CD4-positive, alpha-beta T cell (primary cell): ENCODE measurements at regions not wholly inside any gene's neighbourhood (a gene's known extent, or its start where the extent isn't known, plus 50 kb on each side); places are given as distances from the start of the nearest gene placed in this dataset.
"Not testable (repeated sequence)": the region's sequence is repeated elsewhere in the genome, so short reads cannot be mapped to it uniquely, and the experiment has no call there.

ENCODE experiments used
- ATAC-seq: fragments of 200-7000 bp; cut with Tn5 transposase; one replicate; pipeline ENCODE4 v1.10.0; 2022; ENCODE audit warnings: mild to moderate bottlenecking; ENCODE audit not compliant: poor library complexity
- CTCF ChIA-PET: fragments of 350-600 bp; sonication (Branson Sonifier 250); formaldehyde crosslinking; loops from one replicate; lab custom pipeline; 2021; ENCODE audit warnings: antibody characterized with exemption, inconsistent platforms; lab: Charles Lee
- POLR2A ChIA-PET: fragments of 350-600 bp; sonication (Branson Sonifier 250); formaldehyde crosslinking; loops from one replicate; lab custom pipeline; 2021; ENCODE audit warnings: antibody characterized with exemption, inconsistent platforms; lab: Charles Lee
- DNase-seq, 14 experiments: peaks; one replicate each; pipeline ENCODE4 v3.0.0-alpha.2; 2013 to 2020; ENCODE audit warnings: mixed read lengths in 2 of 14
- H3K27ac ChIP-seq, 2 donors: one replicate each; pipeline versions ENCODE4 v1.5.1 to v1.7.0; 2013; ENCODE audit warnings: low read length in 2 of 2, low read depth in 1 of 2, mild to moderate bottlenecking in 1 of 2
- H3K27me3 ChIP-seq, 2 experiments: 1 replicate in 1 of 2; 2 replicates in 1 of 2; pipeline versions ENCODE4 v1.6.1 to v1.7.0; 2013; ENCODE audit warnings: low read length in 2 of 2, control low read depth in 1 of 2, mild to moderate bottlenecking in 1 of 2, moderate library complexity in 1 of 2; ENCODE audit not compliant: insufficient read depth in 2 of 2, control insufficient read depth in 1 of 2
- H3K36me3 ChIP-seq: one replicate; pipeline ENCODE4 v1.6.1; 2013; ENCODE audit warnings: low read length, control low read depth; ENCODE audit not compliant: insufficient read depth
- H3K4me1 ChIP-seq: one replicate; pipeline ENCODE4 v1.6.1; 2013; ENCODE audit warnings: low read length, control low read depth; ENCODE audit not compliant: insufficient read depth
- H3K4me3 ChIP-seq: one replicate; pipeline ENCODE4 v1.5.1; 2013; ENCODE audit warnings: mild to moderate bottlenecking, low read length, moderate library complexity
- H3K9me3 ChIP-seq, 2 experiments: 1 replicate in 1 of 2; 2 replicates in 1 of 2; pipeline versions ENCODE4 v1.6.1 to v1.7.0; 2013; ENCODE audit warnings: low read length in 2 of 2, mild to moderate bottlenecking in 2 of 2, control low read depth in 1 of 2, moderate library complexity in 1 of 2; ENCODE audit not compliant: control insufficient read depth in 1 of 2, insufficient read depth in 1 of 2
- H3K27ac Mint-ChIP-seq: one replicate; pipeline ENCODE4 v1.8.0; 2020; ENCODE audit warnings: mixed read lengths
- H3K27me3 Mint-ChIP-seq: one replicate; pipeline ENCODE4 v1.8.0; 2021; ENCODE audit warnings: mixed read lengths
- H3K36me3 Mint-ChIP-seq: one replicate; pipeline ENCODE4 v1.8.0; 2021; ENCODE audit warnings: low read depth, mixed read lengths
- H3K4me1 Mint-ChIP-seq: one replicate; pipeline ENCODE4 v1.8.0; 2021; ENCODE audit warnings: low read depth, mixed read lengths
- H3K4me3 Mint-ChIP-seq: one replicate; pipeline ENCODE4 v1.8.0; 2020; ENCODE audit warnings: mild to moderate bottlenecking, mixed read lengths
- H3K9me3 Mint-ChIP-seq: one replicate; pipeline ENCODE4 v1.8.0; 2020; ENCODE audit warnings: mixed read lengths
- intact Hi-C, 2 experiments: fragments of 100-400 bp; cut with DNase I in 1 of 2; cut with micrococcal nuclease in 1 of 2; formaldehyde crosslinking; loops; one replicate each; pipeline versions ENCODE4 v1.15.1 to v1.9.0; 2023 to 2025; cut with DNase I, micrococcal nuclease

GRCh38 chr2:89286448-89287080, 595.1 kb downstream of the RPIA start:
- ATAC-seq, H3K36me3 Mint-ChIP-seq, H3K9me3 ChIP-seq, DNase-seq, H3K36me3 ChIP-seq, H3K4me3 ChIP-seq, H3K27me3 Mint-ChIP-seq, H3K27ac Mint-ChIP-seq, H3K27me3 ChIP-seq, H3K4me3 Mint-ChIP-seq, H3K27ac ChIP-seq, POLR2A ChIA-PET, H3K4me1 Mint-ChIP-seq, H3K9me3 Mint-ChIP-seq, intact Hi-C loops, H3K4me1 ChIP-seq, CTCF ChIA-PET: not testable (repeated sequence)

- H3K4me3 Mint-ChIP-seq, ATAC-seq, DNase-seq, H3K36me3 ChIP-seq, H3K36me3 Mint-ChIP-seq, CTCF ChIA-PET, POLR2A ChIA-PET, H3K9me3 ChIP-seq, intact Hi-C loops, H3K27ac ChIP-seq, H3K27me3 ChIP-seq, H3K9me3 Mint-ChIP-seq, H3K27ac Mint-ChIP-seq, H3K4me1 Mint-ChIP-seq, H3K27me3 Mint-ChIP-seq, H3K4me3 ChIP-seq, H3K4me1 ChIP-seq: not testable (repeated sequence)
Observed at GRCh38 chr2:89287084-89287483, 595.6 kb downstream of the RPIA start.

DNA sequence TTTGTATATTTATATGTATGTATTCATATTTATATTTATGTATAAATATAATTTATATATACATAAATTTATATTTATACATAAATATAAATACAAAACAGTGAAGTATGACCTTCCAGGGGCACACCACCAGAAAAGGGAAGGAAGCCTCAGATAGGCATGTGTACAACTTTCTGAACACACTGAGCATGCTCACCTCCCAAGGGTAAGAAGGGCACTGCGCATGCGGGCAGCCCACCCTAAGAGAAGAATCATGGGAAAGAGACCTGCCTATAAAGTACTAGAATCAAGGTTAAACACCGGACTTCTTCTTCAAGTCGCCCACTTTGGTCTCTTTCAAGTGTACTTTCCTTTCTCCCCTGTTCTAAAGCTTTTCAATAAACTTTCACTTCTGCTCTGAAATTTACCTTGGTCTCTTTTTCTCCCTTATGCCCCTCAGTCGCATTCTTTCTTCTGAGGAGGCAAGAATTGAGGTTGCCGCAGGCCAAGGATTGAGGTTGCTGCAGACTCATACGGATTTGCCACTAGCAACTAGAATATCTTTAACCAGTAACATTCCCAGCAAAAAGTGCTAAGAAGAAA, 600.3 kb downstream of the RPIA start:
- CTCF ChIA-PET, H3K4me3 Mint-ChIP-seq, H3K36me3 ChIP-seq, H3K27me3 Mint-ChIP-seq, intact Hi-C loops, POLR2A ChIA-PET, H3K9me3 ChIP-seq, H3K36me3 Mint-ChIP-seq, H3K4me3 ChIP-seq, H3K27ac ChIP-seq, ATAC-seq, H3K27me3 ChIP-seq, H3K4me1 Mint-ChIP-seq, H3K27ac Mint-ChIP-seq, H3K4me1 ChIP-seq, DNase-seq, H3K9me3 Mint-ChIP-seq: not testable (repeated sequence)

DNA sequence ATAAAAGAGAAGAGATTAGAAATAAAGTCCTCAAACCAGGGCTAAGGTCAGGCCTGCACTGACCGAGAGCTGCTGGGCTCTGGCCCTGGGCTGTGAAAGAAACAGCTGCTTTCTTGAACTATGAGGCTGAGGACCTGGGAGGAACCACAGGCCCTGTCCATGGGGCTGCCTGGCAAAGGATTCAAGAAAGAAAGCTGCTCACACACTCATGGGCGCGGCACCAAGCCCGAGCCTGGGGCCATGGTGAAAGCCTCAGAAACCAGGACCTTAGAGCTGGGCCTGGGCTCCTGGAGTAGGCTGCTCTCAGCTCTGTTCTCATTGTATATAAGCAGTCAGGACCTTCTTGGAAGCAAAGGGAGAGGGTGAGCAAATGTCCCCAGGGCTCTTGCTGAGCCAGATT, 601.9 kb downstream of the RPIA start:
- ATAC-seq, DNase-seq, H3K4me1 ChIP-seq, H3K27me3 ChIP-seq, H3K4me3 ChIP-seq, intact Hi-C loops, H3K9me3 Mint-ChIP-seq, H3K27ac ChIP-seq, H3K9me3 ChIP-seq, H3K27ac Mint-ChIP-seq, H3K4me3 Mint-ChIP-seq, H3K36me3 ChIP-seq, POLR2A ChIA-PET, H3K27me3 Mint-ChIP-seq, CTCF ChIA-PET, H3K36me3 Mint-ChIP-seq, H3K4me1 Mint-ChIP-seq: not testable (repeated sequence)

DNA sequence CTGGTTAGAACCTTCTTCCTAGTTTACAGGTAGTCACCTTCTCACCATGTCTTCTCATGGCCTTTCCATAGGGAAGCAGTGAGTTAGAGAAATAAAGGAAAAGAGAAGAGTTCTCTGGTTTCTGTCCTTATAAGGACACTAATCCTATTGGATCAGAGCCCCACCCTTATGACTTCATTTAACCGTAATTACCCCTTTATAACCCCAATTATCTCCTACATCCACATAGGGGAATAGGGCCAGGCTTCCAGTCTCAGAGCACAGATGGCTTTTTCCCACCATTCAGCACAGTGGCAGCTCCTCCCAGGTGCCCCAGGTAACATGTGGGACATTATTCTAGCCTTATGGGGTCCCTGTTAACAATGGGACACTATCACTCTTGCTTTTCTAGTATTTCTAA, 602.9 kb downstream of the RPIA start:
- H3K9me3 Mint-ChIP-seq, H3K4me1 Mint-ChIP-seq, H3K36me3 Mint-ChIP-seq, intact Hi-C loops, ATAC-seq, H3K27me3 ChIP-seq, H3K36me3 ChIP-seq, H3K4me3 Mint-ChIP-seq, DNase-seq, H3K4me1 ChIP-seq, POLR2A ChIA-PET, H3K27me3 Mint-ChIP-seq, CTCF ChIA-PET, H3K27ac Mint-ChIP-seq, H3K27ac ChIP-seq, H3K9me3 ChIP-seq, H3K4me3 ChIP-seq: not testable (repeated sequence)

- H3K36me3 ChIP-seq, DNase-seq, ATAC-seq, H3K27me3 Mint-ChIP-seq, H3K36me3 Mint-ChIP-seq, H3K27me3 ChIP-seq, H3K4me1 Mint-ChIP-seq, H3K27ac Mint-ChIP-seq, H3K27ac ChIP-seq, H3K9me3 ChIP-seq, H3K4me3 Mint-ChIP-seq, POLR2A ChIA-PET, H3K9me3 Mint-ChIP-seq, H3K4me3 ChIP-seq, CTCF ChIA-PET, H3K4me1 ChIP-seq, intact Hi-C loops: not testable (repeated sequence)
Observed at GRCh38 chr2:89296820-89297398, 605.4 kb downstream of the RPIA start.

DNA sequence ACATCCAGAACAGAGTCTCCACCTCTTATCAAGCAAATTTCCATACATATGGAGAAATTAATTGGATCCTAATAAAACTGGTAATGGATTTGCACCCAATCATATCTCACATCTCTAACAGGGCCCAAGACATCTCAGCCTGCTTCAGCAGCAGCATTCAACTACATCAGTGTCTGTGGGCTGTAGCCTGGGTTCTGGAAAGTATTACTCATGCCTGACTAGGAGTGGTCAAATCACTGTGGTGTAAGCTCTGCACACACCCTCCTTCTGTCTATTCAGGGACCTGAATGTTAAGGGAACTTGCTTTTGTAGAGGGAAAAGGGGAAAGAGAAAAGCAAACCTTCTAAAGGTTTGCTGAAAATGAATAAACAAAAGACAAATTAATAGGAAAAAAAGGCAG, 607.7 kb downstream of the RPIA start:
- H3K4me3 Mint-ChIP-seq, DNase-seq, intact Hi-C loops, H3K27ac ChIP-seq, H3K4me1 ChIP-seq, H3K9me3 Mint-ChIP-seq, ATAC-seq, H3K27me3 Mint-ChIP-seq, H3K4me1 Mint-ChIP-seq, CTCF ChIA-PET, H3K36me3 Mint-ChIP-seq, H3K9me3 ChIP-seq, H3K36me3 ChIP-seq, H3K27me3 ChIP-seq, H3K27ac Mint-ChIP-seq, POLR2A ChIA-PET, H3K4me3 ChIP-seq: not testable (repeated sequence)
